GM12878 (cell line): ENCODE measurements at regions not wholly inside any gene's neighbourhood (a gene's known extent, or its start where the extent isn't known, plus 50 kb on each side); places are given as distances from the start of the nearest gene placed in this dataset.

ENCODE experiments used
- ATAC-seq: fragments of 200-7000 bp; cut with Tn5 transposase; 3 replicates; pipeline ENCODE4 v1.9.1; 2020; ENCODE audit warnings: mild to moderate bottlenecking, moderate library complexity
- BruUV-seq: library from RNA; stranded (reverse); fragments of 400-500 nt; replicated peaks from 2 replicates; lab custom pipeline; 2021; lab: Mats Ljungman, UMichigan
- CTCF ChIA-PET: fragments of 300-600 bp; sonication (Branson Sonifier 250); formaldehyde crosslinking; extraction: SDS; loops from one replicate; lab custom pipeline; 2021; ENCODE audit warnings: inconsistent platforms; lab: Yijun Ruan, JAX
- POLR2A ChIA-PET: fragments of 350-600 bp; formaldehyde crosslinking; extraction: SDS; loops from one replicate; lab custom pipeline; 2021; ENCODE audit warnings: inconsistent platforms; lab: Charles Lee
- RAD21 ChIA-PET: fragments of 300-600 bp; sonication (Branson Sonifier 250); formaldehyde crosslinking; loops from one replicate; lab custom pipeline; 2023; ENCODE audit warnings: antibody characterized with exemption; ENCODE audit not compliant: unreplicated experiment; lab: Charles Lee
- SMC1A ChIA-PET: fragments of 300-600 bp; sonication (Branson Sonifier 250); formaldehyde crosslinking; loops from one replicate; lab custom pipeline; 2023; ENCODE audit not compliant: unreplicated experiment, uncharacterized antibody; lab: Charles Lee
- DNase-seq: peaks from one replicate; pipeline ENCODE4 v3.0.0-alpha.2; 2011; ENCODE audit warnings: low read depth, low spot score
- FAIRE-seq: peaks from 3 replicates; lab custom pipeline; 2011; peaks lifted over from hg19 to GRCh38; lab: Jason Lieb, UNC
- H2AFZ ChIP-seq: 2 replicates; pipeline ENCODE4 v1.6.0; 2011; ENCODE audit warnings: low read depth, low read length, control low read depth; ENCODE audit not compliant: control insufficient read depth
- H3K27ac ChIP-seq: 2 replicates; pipeline ENCODE4 v1.5.1; 2011; ENCODE audit warnings: control low read depth; ENCODE audit not compliant: control insufficient read depth, insufficient read depth
- H3K27me3 ChIP-seq, 2 experiments: replicated peaks in 1 of 2; 2 replicates each; pipeline versions ENCODE4 v1.6.0 to v1.6.1; 2011; ENCODE audit warnings: low read length in 1 of 2; ENCODE audit not compliant: control insufficient read depth in 2 of 2, insufficient read depth in 2 of 2
- H3K36me3 ChIP-seq, 2 experiments: 2 replicates each; pipeline ENCODE4 v1.5.1; 2011; ENCODE audit warnings: low read length in 1 of 2; ENCODE audit not compliant: control insufficient read depth in 2 of 2, insufficient read depth in 2 of 2
- H3K4me1 ChIP-seq: 2 replicates; pipeline ENCODE4 v1.6.1; 2011; ENCODE audit warnings: mild to moderate bottlenecking, low read length, moderate library complexity, mixed read lengths; ENCODE audit not compliant: control insufficient read depth, insufficient read depth
- H3K4me2 ChIP-seq: 2 replicates; pipeline ENCODE4 v1.6.0; 2011; ENCODE audit warnings: control low read depth; ENCODE audit not compliant: control insufficient read depth, insufficient read depth
- H3K4me3 ChIP-seq: fragments of 200-600 bp; sonication (generic); 2 replicates; pipeline ENCODE4 v1.5.1; 2016
- H3K79me2 ChIP-seq: 2 replicates; pipeline ENCODE4 v1.6.0; 2011; ENCODE audit warnings: low read length; ENCODE audit not compliant: control insufficient read depth, insufficient read depth
- H3K9ac ChIP-seq: 2 replicates; pipeline ENCODE4 v1.8.0; 2011; ENCODE audit warnings: low read length, control low read depth, mixed read lengths; ENCODE audit not compliant: control insufficient read depth, insufficient read depth
- H3K9me3 ChIP-seq: replicated peaks from 3 replicates; pipeline ENCODE4 v1.5.1; 2011; ENCODE audit warnings: mild to moderate bottlenecking, low read length; ENCODE audit not compliant: control insufficient read depth, insufficient read depth
- H4K20me1 ChIP-seq: 2 replicates; pipeline ENCODE4 v1.6.0; 2011; ENCODE audit not compliant: control insufficient read depth, insufficient read depth
- ATF3 ChIP-seq: IDR thresholded peaks from 2 replicates; pipeline ENCODE4 v1.6.1; 2011; ENCODE audit warnings: low read depth, mild to moderate bottlenecking, low read length, moderate library complexity, borderline replicate concordance; ENCODE audit errors: extremely low read depth
- HDGF ChIP-seq: fragments of 450-650 bp; IDR thresholded peaks from 2 replicates; pipeline ENCODE4 v1.6.1; 2016; ENCODE audit warnings: antibody characterized with exemption
- ZBTB40 ChIP-seq: fragments of 450-650 bp; IDR thresholded peaks from 2 replicates; pipeline ENCODE4 v1.6.1; 2016; ENCODE audit warnings: mild to moderate bottlenecking, moderate library complexity, borderline replicate concordance
- ZNF622 ChIP-seq: fragments of 450-650 bp; IDR thresholded peaks from 2 replicates; pipeline ENCODE4 v1.6.1; 2017; ENCODE audit warnings: mild to moderate bottlenecking, inconsistent platforms
- WGBS: methylation state at CpG from one replicate; pipeline ENCODE4 v1.1.6; 2016; ENCODE audit warnings: low lambda C conversion rate; ENCODE audit not compliant: insufficient replicate concordance, insufficient coverage; ENCODE audit errors: missing lambda C conversion rate; 5-methylcytosine and 5-hydroxymethylcytosine counted together
- in situ Hi-C: fragments of 300-500 bp; cut with MboI; formaldehyde crosslinking; loops from 9 replicates; pipeline ENCODE4 v1.14.3; 2018; ENCODE audit warnings: mixed read lengths
- intact Hi-C: fragments of 100-400 bp; cut with micrococcal nuclease; formaldehyde crosslinking; loops from one replicate; pipeline ENCODE4 v1.14.2; 2022; ENCODE audit not compliant: unreplicated experiment

- Histone ChIP-seq H3K9me3 (no peaks in the 10 kb centered on the region), H3K4me2 (no peak overlapping the region), H3K27me3 (no peaks in the 10 kb centered on the region), H3K4me1 (no peaks in the 10 kb centered on the region), H3K4me3 (no peak overlapping the region), H3K9ac (no peak overlapping the region), H3K79me2 (no peaks in the 10 kb centered on the region), H2AFZ (no peak overlapping the region), H4K20me1 (no peaks in the 10 kb centered on the region), H3K36me3 (no peaks in the 10 kb centered on the region), H3K27ac (no peak overlapping the region)
- intact Hi-C loops (no loop called here), in situ Hi-C loops (no loop called here)
- 18% methylated on average over 2 of the region's 2 CpGs for WGBS
- ATAC-seq (no peak), FAIRE-seq (no peak), DNase-seq (no peak)
- BruUV-seq, result no TSS peak
- TF ChIP-seq ZBTB40, result no peak
- TF ChIP-seq ZNF622, result no peak
- no peak for TF ChIP-seq HDGF
- TF ChIP-seq ATF3, result no peak
- ChIA-PET RAD21 (no interaction called here), SMC1A (interaction anchor here (1.0 kb wide), 1 partner anchor 10 kb away, joined by 3 read pairs; no protein-coding TSS in a partner anchor), CTCF (no interaction called here), POLR2A (no interaction called here)
These were observed 332.3 kb upstream of the C2CD4B start for GRCh38 chr15:62497356-62497755.
